ENCODE measurements at regions not wholly inside any gene's neighbourhood (a gene's known extent, or its start where the extent isn't known, plus 50 kb on each side); places are given as distances from the start of the nearest gene placed in this dataset.

GRCh38 chr2:133945089-133945488 is 308.8 kb upstream of the MGAT5 start:
- TF ChIP-seq POLR2A (IDR thresholded peaks at IDR 0.05) = no peak
- TF ChIP-seq CTCF (IDR thresholded peaks at IDR 0.05) = no peak

Measured in right lobe of liver (tissue), 4 donors.